ENCODE measurements at regions not wholly inside any gene's neighbourhood (a gene's known extent, or its start where the extent isn't known, plus 50 kb on each side); places are given as distances from the start of the nearest gene placed in this dataset.

GRCh38 chr10:23715363-23715762, 276.5 kb downstream of the OTUD1 start:
- Histone ChIP-seq H2AFZ (ENCODE audit: low read depth, low read length, poor library complexity, severe bottlenecking) (no peak overlapping the region), H3K9me3 (ENCODE audit: control insufficient read depth in 1 of 2, insufficient read depth in 1 of 2, low read depth in 1 of 2, low read length in 2 of 2) (no peaks in the 10 kb centered on the region), H3K4me3 (replicated peaks in 1 of 2; ENCODE audit: low read depth in 1 of 2, low read length in 2 of 2) (no peak overlapping the region), H3K4me1 (ENCODE audit: control insufficient read depth in 1 of 2, insufficient read depth in 2 of 2, low read length in 2 of 2) (no peaks in the 10 kb centered on the region), H3K27ac (ENCODE audit: low read depth, low read length) (no peak overlapping the region), H3K9ac (ENCODE audit: low read length) (no peak overlapping the region), H4K20me1 (ENCODE audit: insufficient read depth) (no peaks in the 10 kb centered on the region), H3K79me2 (ENCODE audit: insufficient read depth, low read length) (no peaks in the 10 kb centered on the region), H3K4me2 (ENCODE audit: low read length) (no peak overlapping the region), H3K36me3 (ENCODE audit: control insufficient read depth in 1 of 2, insufficient read depth in 2 of 2, low read length in 2 of 2) (no peaks in the 10 kb centered on the region), H3K9me2 (ENCODE audit: insufficient read depth) (no peaks in the 10 kb centered on the region), H3K27me3 (ENCODE audit: insufficient read depth, low read length) (peaks cover 4% of the 10 kb centered on the region; the same call in 1 of the 2 replicates)
- TF ChIP-seq SIN3A (IDR thresholded peaks at IDR 0.05; ENCODE audit: low read depth) = no peak
- TF ChIP-seq EZH2 (IDR thresholded peaks at IDR 0.05) = no peak
- TF ChIP-seq, protein P1, sequence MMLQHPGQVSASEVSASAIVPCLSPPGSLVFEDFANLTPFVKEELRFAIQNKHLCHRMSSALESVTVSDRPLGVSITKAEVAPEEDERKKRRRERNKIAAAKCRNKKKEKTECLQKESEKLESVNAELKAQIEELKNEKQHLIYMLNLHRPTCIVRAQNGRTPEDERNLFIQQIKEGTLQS (IDR thresholded peaks at IDR 0.05) = no peak
- TF ChIP-seq, protein P2, sequence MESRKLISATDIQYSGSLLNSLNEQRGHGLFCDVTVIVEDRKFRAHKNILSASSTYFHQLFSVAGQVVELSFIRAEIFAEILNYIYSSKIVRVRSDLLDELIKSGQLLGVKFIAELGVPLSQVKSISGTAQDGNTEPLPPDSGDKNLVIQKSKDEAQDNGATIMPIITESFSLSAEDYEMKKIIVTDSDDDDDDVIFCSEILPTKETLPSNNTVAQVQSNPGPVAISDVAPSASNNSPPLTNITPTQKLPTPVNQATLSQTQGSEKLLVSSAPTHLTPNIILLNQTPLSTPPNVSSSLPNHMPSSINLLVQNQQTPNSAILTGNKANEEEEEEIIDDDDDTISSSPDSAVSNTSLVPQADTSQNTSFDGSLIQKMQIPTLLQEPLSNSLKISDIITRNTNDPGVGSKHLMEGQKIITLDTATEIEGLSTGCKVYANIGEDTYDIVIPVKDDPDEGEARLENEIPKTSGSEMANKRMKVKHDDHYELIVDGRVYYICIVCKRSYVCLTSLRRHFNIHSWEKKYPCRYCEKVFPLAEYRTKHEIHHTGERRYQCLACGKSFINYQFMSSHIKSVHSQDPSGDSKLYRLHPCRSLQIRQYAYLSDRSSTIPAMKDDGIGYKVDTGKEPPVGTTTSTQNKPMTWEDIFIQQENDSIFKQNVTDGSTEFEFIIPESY (IDR thresholded peaks at IDR 0.05; ENCODE audit: extremely low read depth, insufficient replicate concordance, low read length) = no peak
- no peak for TF ChIP-seq EZH2phosphoT487 (IDR thresholded peaks at IDR 0.05; ENCODE audit: borderline replicate concordance)
- TF ChIP-seq CEBPB (IDR thresholded peaks at IDR 0.05; ENCODE audit: low read depth) = no peak
- no peak for TF ChIP-seq JUND (IDR thresholded peaks at IDR 0.05)
- TF ChIP-seq, protein P3, sequence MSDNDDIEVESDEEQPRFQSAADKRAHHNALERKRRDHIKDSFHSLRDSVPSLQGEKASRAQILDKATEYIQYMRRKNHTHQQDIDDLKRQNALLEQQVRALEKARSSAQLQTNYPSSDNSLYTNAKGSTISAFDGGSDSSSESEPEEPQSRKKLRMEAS (IDR thresholded peaks at IDR 0.05) = no peak
- TF ChIP-seq ZFX (IDR thresholded peaks at IDR 0.05) = no peak
- DNase-seq (ENCODE audit: low read depth, low spot score) (no peak), ATAC-seq (no peak)
- intact Hi-C loops (cut with micrococcal nuclease) = no loop called here
- ChIA-PET RAD21 (ENCODE audit: low non-redundant PET in 1 of 2, low total read pairs in 2 of 2, uncharacterized antibody in 2 of 2, unreplicated experiment in 2 of 2) (no interaction called here), CTCF (no interaction called here), POLR2A (no interaction called here)
- no TSS peak for BruUV-seq (replicated peaks)

GRCh38 chr10:23717913-23718312, 279.0 kb downstream of the OTUD1 start:
- no peak overlapping the region for H3K4me2 ChIP-seq (ENCODE audit: low read length)
- no peaks in the 10 kb centered on the region for H3K4me1 ChIP-seq (ENCODE audit: control insufficient read depth in 1 of 2, insufficient read depth in 2 of 2, low read length in 2 of 2)
- H3K9me2 ChIP-seq (ENCODE audit: insufficient read depth) = no peaks in the 10 kb centered on the region
- no peak overlapping the region for H2AFZ ChIP-seq (ENCODE audit: low read depth, low read length, poor library complexity, severe bottlenecking)
- RAD21 ChIA-PET (ENCODE audit: low non-redundant PET in 1 of 2, low total read pairs in 2 of 2, uncharacterized antibody in 2 of 2, unreplicated experiment in 2 of 2) = no interaction called here
- DNase-seq (ENCODE audit: low read depth, low spot score) (no peak), ATAC-seq (no peak)
- peaks cover 4% of the 10 kb centered on the region; the same call in 1 of the 2 replicates for H3K27me3 ChIP-seq (ENCODE audit: insufficient read depth, low read length)
- H3K27ac ChIP-seq (ENCODE audit: low read depth, low read length) = no peak overlapping the region
- BruUV-seq (replicated peaks) = no TSS peak
- no peak overlapping the region for H3K4me3 ChIP-seq (replicated peaks in 1 of 2; ENCODE audit: low read depth in 1 of 2, low read length in 2 of 2)
- H4K20me1 ChIP-seq (ENCODE audit: insufficient read depth) = no peaks in the 10 kb centered on the region; the same call in 1 of the 2 replicates
- CTCF ChIA-PET = no interaction called here
- intact Hi-C loops (cut with micrococcal nuclease) = no loop called here
- no peaks in the 10 kb centered on the region for H3K79me2 ChIP-seq (ENCODE audit: insufficient read depth, low read length)
- no peak for TF ChIP-seq YY1 (IDR thresholded peaks at IDR 0.05; ENCODE audit: extremely low read depth, insufficient replicate concordance, low read depth, low read length)
- TF ChIP-seq SIN3A (IDR thresholded peaks at IDR 0.05; ENCODE audit: low read depth) = no peak
- no peak for TF ChIP-seq EZH2phosphoT487 (IDR thresholded peaks at IDR 0.05; ENCODE audit: borderline replicate concordance)
- TF ChIP-seq, protein P4, sequence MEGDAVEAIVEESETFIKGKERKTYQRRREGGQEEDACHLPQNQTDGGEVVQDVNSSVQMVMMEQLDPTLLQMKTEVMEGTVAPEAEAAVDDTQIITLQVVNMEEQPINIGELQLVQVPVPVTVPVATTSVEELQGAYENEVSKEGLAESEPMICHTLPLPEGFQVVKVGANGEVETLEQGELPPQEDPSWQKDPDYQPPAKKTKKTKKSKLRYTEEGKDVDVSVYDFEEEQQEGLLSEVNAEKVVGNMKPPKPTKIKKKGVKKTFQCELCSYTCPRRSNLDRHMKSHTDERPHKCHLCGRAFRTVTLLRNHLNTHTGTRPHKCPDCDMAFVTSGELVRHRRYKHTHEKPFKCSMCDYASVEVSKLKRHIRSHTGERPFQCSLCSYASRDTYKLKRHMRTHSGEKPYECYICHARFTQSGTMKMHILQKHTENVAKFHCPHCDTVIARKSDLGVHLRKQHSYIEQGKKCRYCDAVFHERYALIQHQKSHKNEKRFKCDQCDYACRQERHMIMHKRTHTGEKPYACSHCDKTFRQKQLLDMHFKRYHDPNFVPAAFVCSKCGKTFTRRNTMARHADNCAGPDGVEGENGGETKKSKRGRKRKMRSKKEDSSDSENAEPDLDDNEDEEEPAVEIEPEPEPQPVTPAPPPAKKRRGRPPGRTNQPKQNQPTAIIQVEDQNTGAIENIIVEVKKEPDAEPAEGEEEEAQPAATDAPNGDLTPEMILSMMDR (IDR thresholded peaks at IDR 0.05 in 2 of 3, conservative IDR thresholded peaks at IDR 0.05 in 1 of 3; ENCODE audit: borderline replicate concordance in 1 of 3, insufficient read depth in 1 of 3, low read depth in 2 of 3, low read length in 2 of 3) = no peak
- TF ChIP-seq SP1 (IDR thresholded peaks at IDR 0.05; ENCODE audit: low read depth) = no peak
- no peak for TF ChIP-seq SRF (IDR thresholded peaks at IDR 0.05; ENCODE audit: low read depth)
- no peak for TF ChIP-seq ELF1 (IDR thresholded peaks at IDR 0.05; ENCODE audit: borderline replicate concordance, low read depth)
- TF ChIP-seq ZFX (IDR thresholded peaks at IDR 0.05) = no peak
- no peak for TF ChIP-seq JUND (IDR thresholded peaks at IDR 0.05)
- no peak for TF ChIP-seq EGR1 (IDR thresholded peaks at IDR 0.05; ENCODE audit: low read depth)
- TF ChIP-seq TCF7L2 (IDR thresholded peaks at IDR 0.05; ENCODE audit: borderline replicate concordance, extremely low read depth, insufficient read depth, insufficient read length) = no peak
- no peak for TF ChIP-seq ZNF274 (IDR thresholded peaks at IDR 0.05; ENCODE audit: low read depth, low read length)
- no peak for TF ChIP-seq FOSL1 (IDR thresholded peaks at IDR 0.05; ENCODE audit: low read depth)
- H3K9me3 ChIP-seq (ENCODE audit: control insufficient read depth in 1 of 2, insufficient read depth in 1 of 2, low read depth in 1 of 2, low read length in 2 of 2) = no peaks in the 10 kb centered on the region
- H3K36me3 ChIP-seq (ENCODE audit: control insufficient read depth in 1 of 2, insufficient read depth in 2 of 2, low read length in 2 of 2) = no peaks in the 10 kb centered on the region
- POLR2A ChIA-PET = no interaction called here
- no peak overlapping the region for H3K9ac ChIP-seq (ENCODE audit: low read length)
